Gastroesophageal sphincter (tissue), 3 donors: ENCODE measurements at regions not wholly inside any gene's neighbourhood (a gene's known extent, or its start where the extent isn't known, plus 50 kb on each side); places are given as distances from the start of the nearest gene placed in this dataset.

ENCODE experiments used
- CTCF ChIP-seq, 4 experiments: fragments of 200-600 bp in 2 of 4; fragments of 450-650 bp in 2 of 4; sonication (generic) in 1 of 4; IDR thresholded peaks; one replicate each; pipeline ENCODE4 v1.5.1; 2017 to 2019; ENCODE audit warnings: antibody characterized with exemption in 4 of 4, mild to moderate bottlenecking in 2 of 4, moderate library complexity in 2 of 4
- EP300 ChIP-seq: sonication (generic); formaldehyde crosslinking; IDR thresholded peaks from one replicate; pipeline ENCODE4 v1.6.1; 2017; ENCODE audit warnings: antibody characterized with exemption, mild to moderate bottlenecking
- POLR2A ChIP-seq, 2 donors: fragments of 450-650 bp; IDR thresholded peaks; one replicate each; pipeline ENCODE4 v1.6.1; 2017; ENCODE audit warnings: antibody characterized with exemption in 2 of 2, mild to moderate bottlenecking in 2 of 2, moderate library complexity in 1 of 2
- POLR2AphosphoS5 ChIP-seq: sonication (generic); formaldehyde crosslinking; IDR thresholded peaks from one replicate; pipeline ENCODE4 v1.6.1; 2017; ENCODE audit warnings: antibody characterized with exemption

DNA sequence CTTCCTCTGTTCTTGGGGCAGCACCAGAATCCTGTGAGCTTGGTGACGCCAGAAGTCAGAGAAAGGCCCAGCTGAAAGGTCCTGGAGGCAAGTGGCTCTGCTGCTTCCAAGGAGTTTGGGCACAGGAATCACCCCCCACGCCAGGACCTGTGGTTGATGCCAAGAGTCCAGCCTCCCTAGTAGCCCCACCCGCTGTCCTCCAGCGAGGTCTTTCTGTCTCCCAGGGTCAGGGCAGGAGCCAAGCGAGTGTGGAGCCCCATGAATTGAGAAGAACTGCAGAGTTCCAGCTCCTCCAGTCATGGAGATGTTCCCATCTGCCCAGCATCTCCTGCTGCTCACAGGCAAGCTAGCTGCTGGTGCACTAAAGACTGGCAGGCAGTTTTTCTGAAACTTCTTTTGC lies 631.7 kb upstream of the MGMT start:
- TF ChIP-seq CTCF (IDR thresholded peaks at IDR 0.05) (no peak), POLR2A (IDR thresholded peaks at IDR 0.05) (no peak), EP300 (no peak), POLR2AphosphoS5 (no peak)
